Effector memory CD8-positive, alpha-beta T cell (primary cell): ENCODE measurements at regions not wholly inside any gene's neighbourhood (a gene's known extent, or its start where the extent isn't known, plus 50 kb on each side); places are given as distances from the start of the nearest gene placed in this dataset.

ENCODE experiments used
- ATAC-seq: fragments of 150-1000 bp; cut with Tn5 transposase; replicated peaks from 2 replicates; pipeline ENCODE4 v1.10.0; 2021; ENCODE audit warnings: mild to moderate bottlenecking, moderate library complexity
- DNase-seq, 3 experiments: peaks; one replicate each; pipeline ENCODE4 v3.0.0; 2021
- H3K27ac Mint-ChIP-seq, 2 donors: one replicate each; pipeline ENCODE4 v1.8.0; 2022; ENCODE audit warnings: mild to moderate bottlenecking in 2 of 2, mixed read lengths in 2 of 2, moderate library complexity in 2 of 2
- H3K27me3 Mint-ChIP-seq, 2 donors: one replicate each; pipeline ENCODE4 v1.8.0; 2022; ENCODE audit warnings: mixed read lengths in 2 of 2
- H3K36me3 Mint-ChIP-seq: one replicate; pipeline ENCODE4 v1.8.0; 2022; ENCODE audit warnings: mild to moderate bottlenecking, moderate library complexity, mixed read lengths; ENCODE audit not compliant: insufficient read depth
- H3K4me1 Mint-ChIP-seq, 2 donors: one replicate each; pipeline ENCODE4 v1.8.0; 2022; ENCODE audit warnings: low read depth in 2 of 2, mixed read lengths in 2 of 2
- H3K4me3 Mint-ChIP-seq, 2 donors: one replicate each; pipeline ENCODE4 v1.8.0; 2022; ENCODE audit warnings: mild to moderate bottlenecking in 2 of 2, mixed read lengths in 2 of 2, moderate library complexity in 2 of 2
- H3K9me3 Mint-ChIP-seq, 2 donors: one replicate each; pipeline ENCODE4 v1.8.0; 2022; ENCODE audit warnings: mixed read lengths in 2 of 2

DNA sequence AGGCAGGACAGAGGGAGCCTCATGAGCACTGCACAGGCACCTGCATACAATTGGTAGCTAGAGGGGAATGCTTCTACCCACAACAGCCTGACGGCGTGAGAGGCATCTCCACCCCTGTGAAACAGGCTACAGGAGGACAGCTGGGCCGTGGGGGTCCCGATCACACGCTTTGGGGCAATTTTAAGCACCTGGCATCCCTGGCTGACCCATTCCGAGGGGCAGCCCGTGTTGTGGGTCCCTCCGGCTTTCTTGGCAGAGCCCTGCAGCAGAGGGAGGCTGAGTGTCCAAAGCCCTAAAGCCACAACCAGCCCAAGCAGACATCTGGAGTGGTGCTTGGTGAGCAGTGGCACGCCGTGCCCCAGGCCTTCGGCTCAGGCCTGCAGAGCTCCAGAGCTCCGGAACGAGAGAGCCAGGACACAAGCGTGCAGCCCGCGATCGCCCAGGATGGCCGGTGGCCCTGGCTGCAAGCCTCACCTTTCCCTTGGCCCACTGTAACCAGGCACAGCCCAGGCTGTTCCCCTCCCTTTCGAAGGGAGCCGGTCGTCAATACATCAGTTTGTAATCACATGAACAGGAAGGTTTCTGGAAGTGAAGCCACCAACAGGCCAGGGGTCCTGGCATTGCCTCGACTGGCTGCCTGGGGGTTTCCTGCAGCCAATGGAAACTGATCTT is 81.4 kb downstream of the DLL1 start:
- peaks cover 9% of the 10 kb centered on the region for H3K36me3 Mint-ChIP-seq
- ATAC-seq = no peak
- no peaks in the 10 kb centered on the region for H3K9me3 Mint-ChIP-seq
- no peak overlapping the region for H3K27ac Mint-ChIP-seq
- no peak overlapping the region for H3K4me3 Mint-ChIP-seq
- peak in 1 of 3 experiments; percentile 0 for DNase-seq
- peaks cover 0 to 8% of the 10 kb centered on the region in 2 donors for H3K4me1 Mint-ChIP-seq
- peaks cover 20 to 38% of the 10 kb centered on the region in 2 donors for H3K27me3 Mint-ChIP-seq

DNA sequence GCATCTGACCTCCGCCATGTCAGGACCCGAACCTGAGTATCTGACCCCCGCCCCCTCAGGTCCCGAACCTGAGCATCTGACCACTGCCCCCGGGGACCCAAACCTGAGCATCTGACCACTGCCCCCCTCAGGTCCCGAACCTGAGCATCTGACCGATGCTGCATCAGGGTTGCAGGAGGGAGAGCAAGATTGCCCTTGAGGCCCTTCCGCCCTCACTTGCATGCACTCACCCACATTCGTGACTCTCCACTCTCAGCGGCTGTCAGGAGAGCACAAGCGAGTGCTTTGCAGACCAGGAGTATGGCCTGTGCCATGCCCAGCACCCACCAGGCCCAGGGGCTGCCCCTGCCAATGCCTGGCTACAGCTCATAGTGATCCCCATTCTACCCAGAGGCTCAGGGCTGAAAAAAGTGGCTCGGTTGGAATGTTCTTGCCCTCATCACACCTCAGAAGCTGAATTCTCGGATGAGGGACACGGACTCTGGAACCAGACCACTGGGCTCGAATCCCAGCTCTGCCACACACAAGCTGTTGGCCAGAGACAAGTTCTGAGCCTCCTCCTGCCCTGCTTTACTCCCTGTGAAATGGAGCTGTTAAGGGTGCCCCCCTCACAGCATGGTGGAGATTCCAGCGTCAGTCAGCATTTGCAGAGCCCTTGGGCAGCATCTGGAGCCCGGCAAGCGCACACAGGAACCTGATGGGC is 82.1 kb downstream of the DLL1 start:
- Mint-ChIP-seq H3K4me3 (no peak overlapping the region), H3K27ac (no peak overlapping the region), H3K4me1 (peaks cover 0 to 8% of the 10 kb centered on the region in 2 donors), H3K27me3 (peaks cover 20 to 38% of the 10 kb centered on the region in 2 donors), H3K36me3 (peaks cover 9% of the 10 kb centered on the region), H3K9me3 (no peaks in the 10 kb centered on the region)
- DNase-seq = no peak
- no peak for ATAC-seq

DNA sequence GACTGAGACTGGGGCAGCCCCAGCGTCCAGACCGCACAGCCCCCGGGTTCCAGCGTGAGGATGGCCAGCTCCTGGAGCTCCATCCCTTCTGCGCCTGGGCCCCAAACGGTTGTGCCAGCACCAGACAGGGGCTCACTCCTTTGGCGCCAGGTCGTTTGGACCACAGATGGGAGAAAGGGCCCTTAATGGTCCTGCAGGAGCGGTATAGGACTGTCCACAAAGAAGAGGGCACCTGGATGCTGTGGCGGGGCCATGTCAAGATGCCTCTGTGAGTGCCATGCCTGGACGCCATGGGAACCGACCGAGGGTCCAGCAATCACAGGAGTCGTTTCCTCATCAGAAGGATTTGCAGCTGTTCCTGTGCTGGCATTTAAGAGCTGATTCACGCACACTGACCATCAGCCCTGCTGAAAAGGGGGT is 82.7 kb downstream of the DLL1 start:
- no peak for DNase-seq
- Mint-ChIP-seq H3K4me3 (no peak overlapping the region), H3K36me3 (peaks cover 6% of the 10 kb centered on the region), H3K27me3 (peaks cover 20 to 38% of the 10 kb centered on the region in 2 donors), H3K27ac (no peak overlapping the region), H3K9me3 (peaks cover 1 to 3% of the 10 kb centered on the region in 2 donors), H3K4me1 (peaks cover 0 to 4% of the 10 kb centered on the region in 2 donors)
- no peak for ATAC-seq

DNA sequence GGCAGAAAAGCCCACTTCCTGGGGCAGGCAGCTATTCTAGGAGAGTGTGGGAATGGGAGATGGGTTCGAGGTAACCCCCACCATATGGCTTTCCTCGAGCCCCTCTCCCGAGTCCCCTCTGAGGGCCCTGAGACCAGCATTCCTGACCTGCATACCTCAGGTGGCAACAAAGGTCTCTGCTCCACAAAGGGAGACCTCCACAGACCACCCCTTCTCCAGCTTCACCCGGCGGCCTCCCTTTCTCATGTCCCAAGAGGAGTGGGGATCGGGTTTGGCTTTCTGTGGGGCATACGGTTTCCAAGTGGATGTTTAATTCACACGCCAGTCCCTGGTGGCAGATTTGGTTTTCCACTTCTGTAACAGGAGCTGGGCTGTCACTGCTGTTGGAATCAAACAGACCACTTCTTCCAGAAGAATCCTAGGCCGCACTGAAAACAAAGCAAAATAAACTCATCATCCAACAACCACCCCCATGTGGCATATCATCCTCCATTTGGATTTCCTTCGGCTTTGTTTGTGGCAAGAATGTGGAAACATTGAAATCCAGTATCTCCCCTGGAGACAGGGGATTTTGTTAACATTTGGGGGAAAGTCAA is 83.2 kb downstream of the DLL1 start:
- Mint-ChIP-seq H3K4me1 (peaks cover 0 to 4% of the 10 kb centered on the region in 2 donors), H3K27ac (no peak overlapping the region), H3K36me3 (peaks cover 5% of the 10 kb centered on the region), H3K27me3 (peaks cover 20 to 35% of the 10 kb centered on the region in 2 donors), H3K9me3 (peaks cover 4 to 8% of the 10 kb centered on the region in 2 donors), H3K4me3 (no peak overlapping the region)
- ATAC-seq (no peak), DNase-seq (peak in 1 of 3 experiments; percentile 0)

DNA sequence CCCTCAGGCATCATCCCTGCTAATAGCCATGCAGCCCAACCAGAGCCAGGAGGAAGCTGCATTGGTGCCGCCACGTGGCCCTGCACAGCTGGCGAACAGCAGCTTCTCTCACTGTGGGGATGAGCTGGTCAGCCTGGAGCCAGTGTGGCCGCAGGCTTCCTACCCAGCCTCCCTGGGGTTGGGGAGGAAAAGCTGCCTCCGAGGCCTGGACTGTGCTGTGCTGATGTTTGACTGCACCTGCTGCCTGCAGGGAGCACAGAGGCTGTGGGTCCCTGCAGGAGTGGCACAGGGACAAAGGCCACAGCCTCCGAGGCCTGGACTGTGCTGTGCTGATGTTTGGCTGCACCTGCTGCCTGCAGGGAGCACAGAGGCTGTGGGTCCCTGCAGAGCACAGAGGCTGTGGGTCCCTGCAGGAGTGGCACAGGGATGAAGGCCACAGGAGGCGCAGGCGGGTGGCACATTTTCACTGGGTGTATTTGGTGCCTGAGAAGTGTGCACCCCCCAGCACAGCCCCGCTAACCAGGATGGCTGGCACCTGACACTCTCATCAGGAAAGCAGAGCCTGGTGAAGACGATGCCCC is 83.9 kb downstream of the DLL1 start:
- Mint-ChIP-seq H3K27ac (no peak overlapping the region), H3K4me1 (peaks cover 0 to 4% of the 10 kb centered on the region in 2 donors), H3K9me3 (peaks cover 4 to 8% of the 10 kb centered on the region in 2 donors), H3K27me3 (peaks cover 25 to 39% of the 10 kb centered on the region in 2 donors), H3K4me3 (no peak overlapping the region), H3K36me3 (peaks cover 5% of the 10 kb centered on the region)
- DNase-seq (peak in 1 of 3 experiments; percentile 0), ATAC-seq (no peak)

DNA sequence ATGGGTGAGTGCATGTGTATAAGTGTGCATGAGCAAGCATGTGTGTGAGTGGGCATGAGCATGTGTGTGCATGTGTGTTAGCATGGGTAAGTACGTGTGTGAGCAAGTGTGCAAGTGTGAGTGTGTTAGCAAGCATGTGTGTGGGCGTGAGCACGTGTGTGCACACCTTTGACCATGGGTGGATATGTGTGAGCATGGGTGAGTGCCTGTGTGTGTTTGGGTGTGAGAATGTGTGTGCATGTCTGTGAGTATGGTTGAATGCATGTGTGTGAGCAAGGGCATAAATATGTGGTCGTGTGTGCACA is 84.6 kb downstream of the DLL1 start:
- H3K27me3 Mint-ChIP-seq = peaks cover 25 to 35% of the 10 kb centered on the region in 2 donors
- no peak for ATAC-seq
- peaks cover 0 to 4% of the 10 kb centered on the region in 2 donors for H3K4me1 Mint-ChIP-seq
- H3K4me3 Mint-ChIP-seq = no peak overlapping the region
- peaks cover 5% of the 10 kb centered on the region for H3K36me3 Mint-ChIP-seq
- no peak overlapping the region for H3K27ac Mint-ChIP-seq
- no peak for DNase-seq
- peaks cover 4 to 8% of the 10 kb centered on the region in 2 donors for H3K9me3 Mint-ChIP-seq

DNA sequence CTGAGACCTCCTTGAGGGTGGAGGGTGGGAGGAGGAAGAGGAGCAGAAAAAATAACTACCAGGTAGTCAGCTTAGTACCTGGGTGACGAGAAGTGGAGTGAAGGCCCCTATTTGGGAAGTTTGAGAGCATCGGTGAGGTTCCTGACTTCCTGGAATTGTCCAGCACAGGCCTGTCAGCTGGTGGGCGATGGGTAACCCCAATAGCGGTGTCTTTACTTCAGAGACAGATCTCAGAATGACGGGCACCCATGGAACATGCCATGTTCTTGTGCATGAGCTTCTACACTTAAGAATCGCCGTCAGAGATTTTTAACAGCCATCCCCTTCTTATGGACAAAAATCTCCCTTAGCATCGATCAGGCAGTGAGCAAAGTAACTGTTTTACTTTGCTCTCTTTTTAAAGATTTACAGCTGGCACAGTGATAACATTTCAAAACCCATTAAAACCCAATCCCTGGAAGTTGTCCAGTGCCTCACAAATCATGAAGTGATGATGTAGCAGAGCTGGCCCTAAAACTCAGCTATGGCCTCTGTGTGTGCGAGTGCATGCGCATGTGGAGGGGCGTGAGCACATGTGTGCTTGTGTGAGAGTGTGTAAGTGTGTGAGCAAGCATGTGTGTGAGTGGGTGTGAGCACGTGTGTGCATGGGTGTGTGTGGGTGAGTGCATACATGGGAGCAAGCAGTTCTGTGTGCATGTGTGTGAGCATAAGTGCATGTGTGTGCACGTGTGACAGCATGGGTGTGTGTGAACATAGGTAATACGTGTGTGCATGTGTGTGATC is 85.2 kb downstream of the DLL1 start:
- Mint-ChIP-seq H3K27me3 (peaks cover 19 to 30% of the 10 kb centered on the region in 2 donors), H3K27ac (peak overlapping the region in 1 of 2 donors; percentile 40), H3K36me3 (peaks cover 3% of the 10 kb centered on the region), H3K4me1 (peaks cover 0 to 4% of the 10 kb centered on the region in 2 donors), H3K4me3 (no peak overlapping the region), H3K9me3 (peaks cover 4 to 8% of the 10 kb centered on the region in 2 donors)
- DNase-seq (no peak), ATAC-seq (no peak)

DNA sequence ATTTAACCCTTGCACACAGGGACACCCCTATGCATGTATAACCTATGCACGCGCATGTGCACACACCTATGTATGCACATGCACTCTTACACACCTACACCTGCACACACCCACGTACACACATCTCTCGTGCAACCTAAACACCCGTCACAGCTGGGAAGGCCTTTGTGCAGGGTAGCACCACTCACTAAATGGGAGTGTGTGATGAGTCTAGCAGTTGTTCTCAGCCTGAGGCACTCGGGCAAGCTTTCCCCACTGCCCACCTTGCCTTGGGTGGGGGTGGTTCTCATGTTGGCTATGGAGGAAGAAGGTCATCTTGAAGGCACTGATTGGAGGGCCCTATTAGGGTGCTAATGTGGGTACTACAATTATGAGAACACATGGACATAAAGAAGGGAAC is 85.8 kb downstream of the DLL1 start:
- no peak for DNase-seq
- H3K9me3 Mint-ChIP-seq = peaks cover 4 to 8% of the 10 kb centered on the region in 2 donors

DNA sequence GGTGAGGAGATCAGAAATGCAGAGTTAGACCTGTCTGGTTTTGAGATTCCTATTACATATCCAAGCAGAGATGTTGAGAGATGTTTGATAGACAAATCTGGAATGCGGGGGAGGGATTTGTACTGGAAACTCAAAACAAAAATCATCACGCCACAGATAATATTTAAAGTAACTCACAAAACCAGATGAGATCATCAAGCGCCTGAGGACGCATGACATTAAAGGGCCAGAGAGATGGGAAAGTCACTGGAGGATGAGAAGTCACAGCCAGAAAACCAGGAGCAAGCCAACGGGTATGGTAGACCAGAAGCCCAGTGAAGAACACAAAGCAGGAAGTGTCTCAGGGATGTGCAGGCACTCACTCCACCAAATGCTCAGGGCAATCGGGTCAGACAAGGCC is 87.7 kb downstream of the DLL1 start:
- ATAC-seq (no peak), DNase-seq (no peak)
- H3K36me3 Mint-ChIP-seq = peaks cover 4% of the 10 kb centered on the region
- no peaks in the 10 kb centered on the region for H3K4me1 Mint-ChIP-seq
- peaks cover 16 to 27% of the 10 kb centered on the region in 2 donors for H3K27me3 Mint-ChIP-seq
- H3K4me3 Mint-ChIP-seq = no peak overlapping the region
- peaks cover 4 to 8% of the 10 kb centered on the region in 2 donors for H3K9me3 Mint-ChIP-seq
- H3K27ac Mint-ChIP-seq = no peak overlapping the region

More for the DNA sequence above, 85.8 kb downstream of the DLL1 start:
- no peaks in the 10 kb centered on the region for H3K4me1 Mint-ChIP-seq
- H3K4me3 Mint-ChIP-seq = no peak overlapping the region
- H3K27me3 Mint-ChIP-seq = peaks cover 18 to 30% of the 10 kb centered on the region in 2 donors
- ATAC-seq = no peak
- peaks cover 5% of the 10 kb centered on the region for H3K36me3 Mint-ChIP-seq
- peak overlapping the region in 1 of 2 donors; percentile 40 for H3K27ac Mint-ChIP-seq

DNA sequence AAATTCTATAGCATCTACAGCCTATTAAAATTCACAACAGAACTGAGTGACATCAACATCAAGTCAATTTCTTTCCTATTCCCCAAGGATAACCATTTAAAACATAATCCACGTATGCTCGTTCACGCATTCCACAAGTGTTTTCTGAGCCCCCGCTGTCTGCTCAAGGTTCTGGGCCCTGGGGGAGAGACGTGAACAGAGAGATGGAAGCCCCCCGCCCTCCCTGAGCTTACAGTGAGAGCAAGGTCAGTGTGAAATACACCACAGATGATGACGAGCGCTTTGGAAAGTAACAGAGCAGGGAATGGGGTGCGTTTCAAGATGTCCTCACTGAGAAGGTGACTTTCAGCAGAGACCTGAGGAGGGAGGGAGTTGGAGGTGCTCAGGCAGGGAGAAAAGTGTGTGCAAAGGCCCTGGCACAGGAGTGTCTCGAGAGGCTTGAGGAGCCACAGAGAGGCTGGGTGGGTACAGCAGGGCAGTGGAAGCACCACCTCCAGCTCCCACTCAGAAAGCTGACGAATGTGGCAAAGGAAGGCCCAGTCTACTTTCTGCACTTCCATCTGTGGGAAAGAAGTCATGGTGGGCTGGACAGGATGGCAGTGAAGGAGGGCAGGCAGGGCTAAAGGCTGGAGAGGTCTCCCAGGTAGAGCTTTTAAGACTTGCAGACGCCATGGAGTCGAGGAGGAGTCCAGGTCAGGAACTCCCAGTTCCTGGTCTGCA is 88.3 kb downstream of the DLL1 start:
- H3K27ac Mint-ChIP-seq = no peak overlapping the region
- DNase-seq (no peak), ATAC-seq (no peak)
- H3K36me3 Mint-ChIP-seq = peaks cover 4% of the 10 kb centered on the region
- no peaks in the 10 kb centered on the region for H3K4me1 Mint-ChIP-seq
- H3K27me3 Mint-ChIP-seq = peaks cover 17 to 25% of the 10 kb centered on the region in 2 donors
- H3K9me3 Mint-ChIP-seq = peaks cover 4 to 8% of the 10 kb centered on the region in 2 donors
- no peak overlapping the region for H3K4me3 Mint-ChIP-seq

DNA sequence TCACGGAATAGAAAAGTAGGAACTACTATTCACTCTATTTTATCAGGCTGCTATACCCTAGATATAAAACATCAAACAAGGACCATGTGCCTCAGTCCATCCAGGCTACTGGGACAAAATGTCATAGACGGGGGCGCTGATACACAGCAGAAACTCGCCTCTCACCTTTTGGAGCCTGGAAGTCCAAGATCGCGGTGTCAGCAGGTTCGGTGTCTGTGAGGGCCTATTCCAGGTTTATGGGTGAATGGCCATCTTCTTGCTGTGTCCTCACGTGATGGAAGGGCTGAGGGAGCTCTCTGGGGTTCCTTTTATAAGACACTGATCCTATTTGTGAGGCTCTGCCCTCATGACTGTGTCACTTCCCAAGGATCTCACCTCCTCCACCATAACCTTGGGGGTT is 89.5 kb downstream of the DLL1 start:
- peaks cover 4 to 8% of the 10 kb centered on the region in 2 donors for H3K9me3 Mint-ChIP-seq
- H3K36me3 Mint-ChIP-seq = peaks cover 4% of the 10 kb centered on the region
- H3K4me1 Mint-ChIP-seq = no peaks in the 10 kb centered on the region
- DNase-seq (no peak), ATAC-seq (no peak)
- H3K4me3 Mint-ChIP-seq = no peak overlapping the region
- no peak overlapping the region for H3K27ac Mint-ChIP-seq
- H3K27me3 Mint-ChIP-seq = peaks cover 27 to 29% of the 10 kb centered on the region in 2 donors

DNA sequence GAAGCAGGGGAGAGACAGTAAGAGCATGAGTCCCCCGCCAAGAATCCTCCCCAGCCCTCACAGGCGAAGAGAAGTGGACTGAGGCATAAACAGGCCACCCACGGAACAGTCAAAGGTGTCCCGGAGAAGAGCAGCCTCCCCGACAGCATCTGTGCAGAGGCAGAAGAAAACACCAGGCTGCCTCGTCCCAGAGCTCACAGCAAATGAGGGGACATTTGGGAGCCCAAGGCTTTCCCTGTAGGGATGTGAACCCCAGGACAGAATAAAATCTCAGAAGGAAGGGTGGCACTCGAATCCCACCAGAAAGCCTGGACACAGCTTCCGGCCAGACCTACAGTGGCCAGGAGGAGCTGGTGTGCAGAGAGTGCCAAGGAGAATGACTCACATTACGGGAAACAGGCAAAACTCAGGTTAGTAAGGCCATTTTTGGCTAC is 90.4 kb downstream of the DLL1 start:
- H3K27me3 Mint-ChIP-seq = peaks cover 36 to 38% of the 10 kb centered on the region in 2 donors
- H3K4me1 Mint-ChIP-seq = no peaks in the 10 kb centered on the region
- no peak overlapping the region for H3K27ac Mint-ChIP-seq
- ATAC-seq (no peak), DNase-seq (no peak)
- no peak overlapping the region for H3K4me3 Mint-ChIP-seq
- H3K36me3 Mint-ChIP-seq = peaks cover 4% of the 10 kb centered on the region
- peaks cover 8 to 16% of the 10 kb centered on the region in 2 donors for H3K9me3 Mint-ChIP-seq
